ENCODE measurements at regions not wholly inside any gene's neighbourhood (a gene's known extent, or its start where the extent isn't known, plus 50 kb on each side); places are given as distances from the start of the nearest gene placed in this dataset.

GRCh38 chr10:83164156-83164555 is 975.2 kb upstream of the GHITM start:
- H3K4me3 ChIP-seq (ENCODE audit: low read depth, low read length), result no peak overlapping the region
- no peaks in the 10 kb centered on the region for H3K36me3 ChIP-seq (ENCODE audit: control insufficient read depth, insufficient read depth, low read length)

DNA sequence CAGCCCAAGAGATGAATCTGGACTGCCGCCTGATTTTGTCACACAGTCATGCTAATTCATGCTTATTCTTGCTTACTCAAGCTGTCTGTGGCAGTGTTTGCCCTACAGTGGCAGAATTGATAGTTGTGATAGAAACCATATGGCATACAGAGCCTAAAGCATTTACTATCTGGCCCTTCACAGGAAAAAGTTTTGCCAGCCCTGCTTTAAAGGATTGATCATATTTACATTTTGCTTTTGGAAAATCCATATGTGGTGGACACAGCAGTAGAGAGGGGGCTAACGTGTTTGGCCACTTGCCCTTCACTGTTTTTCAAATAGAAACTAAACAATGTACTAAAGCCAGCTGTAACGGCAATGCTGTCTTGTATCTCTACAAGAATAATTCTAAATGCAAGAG is 974.0 kb upstream of the GHITM start:
- peaks cover 17% of the 10 kb centered on the region; the same call in 1 of the 2 replicates for H3K4me1 ChIP-seq (ENCODE audit: control insufficient read depth, insufficient read depth, low read length)
- H3K36me3 ChIP-seq (ENCODE audit: control insufficient read depth, insufficient read depth, low read length), result no peaks in the 10 kb centered on the region
- no peak overlapping the region for H3K9ac ChIP-seq (ENCODE audit: low read length)
- H3K27me3 ChIP-seq (ENCODE audit: control insufficient read depth, insufficient read depth, low read length), result no peaks in the 10 kb centered on the region
- no peak overlapping the region for H3K4me3 ChIP-seq (ENCODE audit: low read depth, low read length)
- no peaks in the 10 kb centered on the region for H3K9me3 ChIP-seq (ENCODE audit: control insufficient read depth, insufficient read depth, low read depth, low read length)
- no peak overlapping the region for H3K27ac ChIP-seq (ENCODE audit: low read depth, low read length)

More at GRCh38 chr10:83164156-83164555, 975.2 kb upstream of the GHITM start:
- Histone ChIP-seq H3K9ac (ENCODE audit: low read length) (no peak overlapping the region), H3K27me3 (ENCODE audit: control insufficient read depth, insufficient read depth, low read length) (no peaks in the 10 kb centered on the region), H3K9me3 (ENCODE audit: control insufficient read depth, insufficient read depth, low read depth, low read length) (no peaks in the 10 kb centered on the region), H3K4me1 (ENCODE audit: control insufficient read depth, insufficient read depth, low read length) (peaks cover 17% of the 10 kb centered on the region; the same call in 1 of the 2 replicates), H3K27ac (ENCODE audit: low read depth, low read length) (no peak overlapping the region)

DNA sequence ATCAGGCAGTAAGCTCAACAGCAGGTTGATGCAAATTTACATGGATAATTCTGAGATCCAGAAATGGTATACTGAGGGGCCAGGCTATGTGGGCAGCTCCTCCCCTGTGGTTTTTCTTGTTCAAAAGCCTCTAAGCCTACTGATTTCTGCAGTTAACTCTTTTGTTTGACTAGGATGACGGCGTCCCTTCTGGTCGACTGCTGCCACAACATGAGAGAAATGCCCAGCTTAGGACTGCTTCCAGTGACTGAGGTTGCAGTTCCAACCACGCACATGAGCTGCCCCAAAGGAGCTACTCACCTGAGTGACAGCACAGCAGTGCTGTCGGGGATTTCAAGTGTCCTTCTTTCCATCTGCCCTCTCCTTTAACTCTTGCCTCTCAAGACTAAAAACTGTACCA is 973.0 kb upstream of the GHITM start:
- Histone ChIP-seq H3K9me3 (ENCODE audit: control insufficient read depth, insufficient read depth, low read depth, low read length) (no peaks in the 10 kb centered on the region), H3K36me3 (ENCODE audit: control insufficient read depth, insufficient read depth, low read length) (no peaks in the 10 kb centered on the region), H3K27me3 (ENCODE audit: control insufficient read depth, insufficient read depth, low read length) (no peaks in the 10 kb centered on the region), H3K27ac (ENCODE audit: low read depth, low read length) (no peak overlapping the region), H3K4me3 (ENCODE audit: low read depth, low read length) (no peak overlapping the region), H3K4me1 (ENCODE audit: control insufficient read depth, insufficient read depth, low read length) (peaks cover 17% of the 10 kb centered on the region; the same call in 1 of the 2 replicates), H3K9ac (ENCODE audit: low read length) (no peak overlapping the region)

GRCh38 chr10:83167081-83167480 is 972.2 kb upstream of the GHITM start:
- H3K4me3 ChIP-seq (ENCODE audit: low read depth, low read length), result no peak overlapping the region
- H3K9ac ChIP-seq (ENCODE audit: low read length), result no peak overlapping the region
- H3K4me1 ChIP-seq (ENCODE audit: control insufficient read depth, insufficient read depth, low read length), result peaks cover 17% of the 10 kb centered on the region; the same call in 1 of the 2 replicates
- H3K27ac ChIP-seq (ENCODE audit: low read depth, low read length), result no peak overlapping the region
- H3K27me3 ChIP-seq (ENCODE audit: control insufficient read depth, insufficient read depth, low read length), result no peaks in the 10 kb centered on the region
- H3K9me3 ChIP-seq (ENCODE audit: control insufficient read depth, insufficient read depth, low read depth, low read length), result no peaks in the 10 kb centered on the region
- H3K36me3 ChIP-seq (ENCODE audit: control insufficient read depth, insufficient read depth, low read length), result no peaks in the 10 kb centered on the region

- Histone ChIP-seq H3K27ac (ENCODE audit: low read depth, low read length) (no peak overlapping the region), H3K4me1 (ENCODE audit: control insufficient read depth, insufficient read depth, low read length) (no peaks in the 10 kb centered on the region), H3K4me3 (ENCODE audit: low read depth, low read length) (no peak overlapping the region), H3K36me3 (ENCODE audit: control insufficient read depth, insufficient read depth, low read length) (no peaks in the 10 kb centered on the region), H3K27me3 (ENCODE audit: control insufficient read depth, insufficient read depth, low read length) (no peaks in the 10 kb centered on the region), H3K9me3 (ENCODE audit: control insufficient read depth, insufficient read depth, low read depth, low read length) (peaks cover 9% of the 10 kb centered on the region; the same call in 1 of the 2 replicates), H3K9ac (ENCODE audit: low read length) (no peak overlapping the region)
Measured at GRCh38 chr10:83176901-83177300, 962.4 kb upstream of the GHITM start.

- no peaks in the 10 kb centered on the region for H3K4me1 ChIP-seq (ENCODE audit: control insufficient read depth, insufficient read depth, low read length)
- no peaks in the 10 kb centered on the region for H3K27me3 ChIP-seq (ENCODE audit: control insufficient read depth, insufficient read depth, low read length)
- no peak overlapping the region for H3K9ac ChIP-seq (ENCODE audit: low read length)
- no peak overlapping the region for H3K4me3 ChIP-seq (ENCODE audit: low read depth, low read length)
- no peak overlapping the region for H3K27ac ChIP-seq (ENCODE audit: low read depth, low read length)
- H3K36me3 ChIP-seq (ENCODE audit: control insufficient read depth, insufficient read depth, low read length), result no peaks in the 10 kb centered on the region
- H3K9me3 ChIP-seq (ENCODE audit: control insufficient read depth, insufficient read depth, low read depth, low read length), result peaks cover 9% of the 10 kb centered on the region; the same call in 1 of the 2 replicates
Measured at GRCh38 chr10:83178526-83178925, 960.8 kb upstream of the GHITM start.

GRCh38 chr10:83179371-83179770 is 959.9 kb upstream of the GHITM start:
- Histone ChIP-seq H3K36me3 (ENCODE audit: control insufficient read depth, insufficient read depth, low read length) (no peaks in the 10 kb centered on the region), H3K4me1 (ENCODE audit: control insufficient read depth, insufficient read depth, low read length) (no peaks in the 10 kb centered on the region), H3K9me3 (ENCODE audit: control insufficient read depth, insufficient read depth, low read depth, low read length) (peaks cover 9% of the 10 kb centered on the region; the same call in 1 of the 2 replicates)

GRCh38 chr10:83182076-83182475 is 957.2 kb upstream of the GHITM start:
- Histone ChIP-seq H3K27me3 (ENCODE audit: control insufficient read depth, insufficient read depth, low read length) (no peaks in the 10 kb centered on the region), H3K4me1 (ENCODE audit: control insufficient read depth, insufficient read depth, low read length) (no peaks in the 10 kb centered on the region), H3K4me3 (ENCODE audit: low read depth, low read length) (no peak overlapping the region), H3K36me3 (ENCODE audit: control insufficient read depth, insufficient read depth, low read length) (no peaks in the 10 kb centered on the region), H3K9me3 (ENCODE audit: control insufficient read depth, insufficient read depth, low read depth, low read length) (peaks cover 16% of the 10 kb centered on the region; the same call in 1 of the 2 replicates), H3K9ac (ENCODE audit: low read length) (no peak overlapping the region), H3K27ac (ENCODE audit: low read depth, low read length) (no peak overlapping the region)

More at GRCh38 chr10:83179371-83179770, 959.9 kb upstream of the GHITM start:
- Histone ChIP-seq H3K27ac (ENCODE audit: low read depth, low read length) (no peak overlapping the region), H3K9ac (ENCODE audit: low read length) (no peak overlapping the region), H3K4me3 (ENCODE audit: low read depth, low read length) (no peak overlapping the region), H3K27me3 (ENCODE audit: control insufficient read depth, insufficient read depth, low read length) (no peaks in the 10 kb centered on the region)

- Histone ChIP-seq H3K27ac (ENCODE audit: low read depth, low read length) (no peak overlapping the region), H3K4me1 (ENCODE audit: control insufficient read depth, insufficient read depth, low read length) (no peaks in the 10 kb centered on the region), H3K27me3 (ENCODE audit: control insufficient read depth, insufficient read depth, low read length) (no peaks in the 10 kb centered on the region)
Measured at GRCh38 chr10:83184641-83185040, 954.7 kb upstream of the GHITM start.

GRCh38 chr10:83190614-83191013 is 948.7 kb upstream of the GHITM start:
- Histone ChIP-seq H3K27ac (ENCODE audit: low read depth, low read length) (no peak overlapping the region), H3K4me3 (ENCODE audit: low read depth, low read length) (no peak overlapping the region), H3K9ac (ENCODE audit: low read length) (no peak overlapping the region), H3K27me3 (ENCODE audit: control insufficient read depth, insufficient read depth, low read length) (no peaks in the 10 kb centered on the region), H3K4me1 (ENCODE audit: control insufficient read depth, insufficient read depth, low read length) (no peaks in the 10 kb centered on the region), H3K9me3 (ENCODE audit: control insufficient read depth, insufficient read depth, low read depth, low read length) (peaks cover 9% of the 10 kb centered on the region; the same call in 1 of the 2 replicates), H3K36me3 (ENCODE audit: control insufficient read depth, insufficient read depth, low read length) (no peaks in the 10 kb centered on the region)

More at GRCh38 chr10:83184641-83185040, 954.7 kb upstream of the GHITM start:
- no peak overlapping the region for H3K4me3 ChIP-seq (ENCODE audit: low read depth, low read length)
- no peaks in the 10 kb centered on the region for H3K36me3 ChIP-seq (ENCODE audit: control insufficient read depth, insufficient read depth, low read length)
- H3K9me3 ChIP-seq (ENCODE audit: control insufficient read depth, insufficient read depth, low read depth, low read length), result peaks cover 15% of the 10 kb centered on the region; the same call in 1 of the 2 replicates
- H3K9ac ChIP-seq (ENCODE audit: low read length), result no peak overlapping the region

GRCh38 chr10:83193026-83193425 is 946.3 kb upstream of the GHITM start:
- Histone ChIP-seq H3K4me3 (ENCODE audit: low read depth, low read length) (no peak overlapping the region), H3K9ac (ENCODE audit: low read length) (no peak overlapping the region), H3K27ac (ENCODE audit: low read depth, low read length) (no peak overlapping the region), H3K4me1 (ENCODE audit: control insufficient read depth, insufficient read depth, low read length) (no peaks in the 10 kb centered on the region), H3K27me3 (ENCODE audit: control insufficient read depth, insufficient read depth, low read length) (no peaks in the 10 kb centered on the region), H3K36me3 (ENCODE audit: control insufficient read depth, insufficient read depth, low read length) (no peaks in the 10 kb centered on the region), H3K9me3 (ENCODE audit: control insufficient read depth, insufficient read depth, low read depth, low read length) (peaks cover 2% of the 10 kb centered on the region; the same call in 1 of the 2 replicates)

Measured in HUES6 (cell line).